Left colon (tissue), 2 donors: ENCODE measurements at regions not wholly inside any gene's neighbourhood (a gene's known extent, or its start where the extent isn't known, plus 50 kb on each side); places are given as distances from the start of the nearest gene placed in this dataset.
"Not testable (repeated sequence)": the region's sequence is repeated elsewhere in the genome, so short reads cannot be mapped to it uniquely, and the experiment has no call there.

ENCODE experiments used
- ATAC-seq: fragments of 200-7000 bp; cut with Tn5 transposase; one replicate; pipeline ENCODE4 v1.9.1; 2020; ENCODE audit warnings: mild to moderate bottlenecking, moderate library complexity
- DNase-seq, 2 donors: peaks; one replicate each; pipeline ENCODE4 v3.0.0-alpha.2; 2020
- intact Hi-C, 2 donors: fragments of 100-400 bp; cut with DNase I in 1 of 2; cut with micrococcal nuclease in 1 of 2; formaldehyde crosslinking; loops; one replicate each; pipeline versions ENCODE4 v1.11.2 to v1.14.0; 2022; cut with DNase I, micrococcal nuclease
- donor health status: DM: no; HTN: no; CAD: no.
- donor health status: DM: yes; HTN: yes; CAD: no.

GRCh38 chr3:191993952-191994351 lies 533.0 kb downstream of the PYDC2 start:
- DNase-seq, ATAC-seq, intact Hi-C loops: not testable (repeated sequence)

- ATAC-seq = no peak
- DNase-seq = no peak
- intact Hi-C loops = no loop called here
Observed at GRCh38 chr3:191997093-191997492, 536.1 kb downstream of the PYDC2 start.

GRCh38 chr3:191997579-191998268 lies 536.8 kb downstream of the PYDC2 start:
- intact Hi-C loops = no loop called here
- no peak for ATAC-seq
- DNase-seq = no peak

GRCh38 chr3:192001218-192001617 lies 540.3 kb downstream of the PYDC2 start:
- intact Hi-C loops = no loop called here
- ATAC-seq (no peak), DNase-seq (no peak)

- ATAC-seq (no peak), DNase-seq (no peak)
- intact Hi-C loops = no loop called here
Observed at GRCh38 chr3:192005989-192006388, 545.0 kb downstream of the PYDC2 start.

GRCh38 chr3:192009903-192010302 lies 548.9 kb downstream of the PYDC2 start:
- intact Hi-C loops = no loop called here
- DNase-seq (no peak), ATAC-seq (no peak)

- intact Hi-C loops = no loop called here
- DNase-seq = no peak
Observed at GRCh38 chr3:192010490-192010889, 549.5 kb downstream of the PYDC2 start.

GRCh38 chr3:192011137-192011536 lies 550.2 kb downstream of the PYDC2 start:
- intact Hi-C loops = no loop called here
- DNase-seq (no peak), ATAC-seq (no peak)

More at GRCh38 chr3:192010490-192010889, 549.5 kb downstream of the PYDC2 start:
- ATAC-seq = no peak

- no peak for ATAC-seq
- intact Hi-C loops = no loop called here
Observed at GRCh38 chr3:192013110-192013509, 552.1 kb downstream of the PYDC2 start.

GRCh38 chr3:192022412-192022811 lies 561.4 kb downstream of the PYDC2 start:
- DNase-seq (no peak), ATAC-seq (no peak)
- intact Hi-C loops = no loop called here

More at GRCh38 chr3:192013110-192013509, 552.1 kb downstream of the PYDC2 start:
- DNase-seq = no peak

GRCh38 chr3:192024751-192025150 lies 563.8 kb downstream of the PYDC2 start:
- DNase-seq (no peak), ATAC-seq (no peak)
- intact Hi-C loops = no loop called here

GRCh38 chr3:192026661-192027060 lies 565.7 kb downstream of the PYDC2 start:
- intact Hi-C loops = no loop called here
- ATAC-seq (no peak), DNase-seq (no peak)

GRCh38 chr3:192031941-192032340 lies 571.0 kb downstream of the PYDC2 start:
- no peak for ATAC-seq
- intact Hi-C loops = no loop called here

GRCh38 chr3:192033246-192033645 lies 572.3 kb downstream of the PYDC2 start:
- intact Hi-C loops = no loop called here
- no peak for ATAC-seq

More at GRCh38 chr3:192031941-192032340, 571.0 kb downstream of the PYDC2 start:
- no peak for DNase-seq

GRCh38 chr3:192038726-192039125 lies 577.8 kb downstream of the PYDC2 start:
- no peak for ATAC-seq
- DNase-seq = no peak

More at GRCh38 chr3:192033246-192033645, 572.3 kb downstream of the PYDC2 start:
- no peak for DNase-seq

GRCh38 chr3:192039593-192039992 lies 578.6 kb downstream of the PYDC2 start:
- intact Hi-C loops = no loop called here
- DNase-seq (no peak), ATAC-seq (no peak)

More at GRCh38 chr3:192038726-192039125, 577.8 kb downstream of the PYDC2 start:
- intact Hi-C loops = no loop called here

- no peak for DNase-seq
- intact Hi-C loops = no loop called here
- no peak for ATAC-seq
Observed at GRCh38 chr3:192040282-192041043, 579.5 kb downstream of the PYDC2 start.

- intact Hi-C loops = no loop called here
- ATAC-seq (no peak), DNase-seq (no peak)
Observed at GRCh38 chr3:192042116-192042515, 581.2 kb downstream of the PYDC2 start.

GRCh38 chr3:192054881-192055280 lies 593.9 kb downstream of the PYDC2 start:
- ATAC-seq (no peak), DNase-seq (no peak)
- intact Hi-C loops = no loop called here

GRCh38 chr3:192055946-192056345 lies 595.0 kb downstream of the PYDC2 start:
- ATAC-seq (no peak), DNase-seq (no peak)
- intact Hi-C loops = no loop called here
